ENCODE measurements at regions not wholly inside any gene's neighbourhood (a gene's known extent, or its start where the extent isn't known, plus 50 kb on each side); places are given as distances from the start of the nearest gene placed in this dataset.

GRCh38 chr4:136967069-136967468 lies 565.2 kb downstream of the PCDH18 start:
- Histone ChIP-seq H4K20me1 (ENCODE audit: insufficient read depth) (no peaks in the 10 kb centered on the region), H3K4me1 (ENCODE audit: control insufficient read depth in 1 of 2, insufficient read depth in 2 of 2, low read length in 2 of 2) (no peaks in the 10 kb centered on the region), H3K79me2 (ENCODE audit: insufficient read depth, low read length) (no peaks in the 10 kb centered on the region), H3K9me2 (ENCODE audit: insufficient read depth) (no peaks in the 10 kb centered on the region), H2AFZ (ENCODE audit: low read depth, low read length, poor library complexity, severe bottlenecking) (no peak overlapping the region), H3K27me3 (ENCODE audit: insufficient read depth, low read length) (no peaks in the 10 kb centered on the region), H3K4me3 (replicated peaks in 1 of 2; ENCODE audit: low read depth in 1 of 2, low read length in 2 of 2) (no peak overlapping the region), H3K9me3 (ENCODE audit: control insufficient read depth in 1 of 2, insufficient read depth in 1 of 2, low read depth in 1 of 2, low read length in 2 of 2) (no peaks in the 10 kb centered on the region), H3K36me3 (ENCODE audit: control insufficient read depth in 1 of 2, insufficient read depth in 2 of 2, low read length in 2 of 2) (no peaks in the 10 kb centered on the region), H3K27ac (ENCODE audit: low read depth, low read length) (no peak overlapping the region), H3K9ac (ENCODE audit: low read length) (no peak overlapping the region), H3K4me2 (ENCODE audit: low read length) (no peak overlapping the region)
- CTCF ChIA-PET = no interaction called here
- POLR2A ChIA-PET = no interaction called here
- intact Hi-C loops (cut with micrococcal nuclease) = no loop called here
- ATAC-seq = no peak
- no TSS peak for BruUV-seq (replicated peaks)
- RAD21 ChIA-PET (ENCODE audit: low non-redundant PET in 1 of 2, low total read pairs in 2 of 2, uncharacterized antibody in 2 of 2, unreplicated experiment in 2 of 2) = no interaction called here
- DNase-seq (ENCODE audit: low read depth, low spot score) = no peak
- TF ChIP-seq CBX3 (IDR thresholded peaks at IDR 0.05; ENCODE audit: low read depth) = no peak
- TF ChIP-seq JUND (IDR thresholded peaks at IDR 0.05) = no peak

DNA sequence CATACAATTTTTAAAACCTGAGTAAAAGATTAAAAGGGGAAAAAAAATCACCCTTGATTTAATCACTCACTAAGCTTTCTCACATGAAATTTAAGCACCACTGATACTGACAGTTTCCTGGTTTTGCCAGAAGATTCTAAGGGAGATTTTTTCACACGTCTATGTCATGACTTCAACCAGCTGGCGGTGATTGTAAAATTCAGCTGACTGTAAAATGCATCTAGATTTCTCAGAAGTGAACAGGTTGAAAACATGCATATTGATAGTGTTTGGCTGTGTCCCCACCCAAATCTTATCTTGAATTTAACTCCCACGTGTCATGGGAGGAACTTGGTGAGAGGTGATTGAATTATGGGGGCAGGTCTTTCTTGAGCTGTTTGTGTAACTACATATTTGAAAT lies 566.8 kb downstream of the PCDH18 start:
- POLR2A ChIA-PET = no interaction called here
- H3K4me2 ChIP-seq (ENCODE audit: low read length) = no peak overlapping the region
- no peaks in the 10 kb centered on the region for H3K9me2 ChIP-seq (ENCODE audit: insufficient read depth)
- no peak overlapping the region for H2AFZ ChIP-seq (ENCODE audit: low read depth, low read length, poor library complexity, severe bottlenecking)
- H3K36me3 ChIP-seq (ENCODE audit: control insufficient read depth in 1 of 2, insufficient read depth in 2 of 2, low read length in 2 of 2) = no peaks in the 10 kb centered on the region
- H3K9me3 ChIP-seq (ENCODE audit: control insufficient read depth in 1 of 2, insufficient read depth in 1 of 2, low read depth in 1 of 2, low read length in 2 of 2) = no peaks in the 10 kb centered on the region
- RAD21 ChIA-PET (ENCODE audit: low non-redundant PET in 1 of 2, low total read pairs in 2 of 2, uncharacterized antibody in 2 of 2, unreplicated experiment in 2 of 2) = no interaction called here
- no peak for ATAC-seq
- no TSS peak for BruUV-seq (replicated peaks)
- TF ChIP-seq EZH2phosphoT487 (IDR thresholded peaks at IDR 0.05; ENCODE audit: borderline replicate concordance) (no peak), CBX3 (IDR thresholded peaks at IDR 0.05; ENCODE audit: low read depth) (no peak)
- H3K4me3 ChIP-seq (replicated peaks in 1 of 2; ENCODE audit: low read depth in 1 of 2, low read length in 2 of 2) = no peak overlapping the region
- H3K9ac ChIP-seq (ENCODE audit: low read length) = no peak overlapping the region
- H3K27me3 ChIP-seq (ENCODE audit: insufficient read depth, low read length) = no peaks in the 10 kb centered on the region
- intact Hi-C loops (cut with micrococcal nuclease) = no loop called here
- no peaks in the 10 kb centered on the region for H4K20me1 ChIP-seq (ENCODE audit: insufficient read depth)
- H3K79me2 ChIP-seq (ENCODE audit: insufficient read depth, low read length) = no peaks in the 10 kb centered on the region
- no peak overlapping the region for H3K27ac ChIP-seq (ENCODE audit: low read depth, low read length)
- no peak for DNase-seq (ENCODE audit: low read depth, low spot score)
- CTCF ChIA-PET = no interaction called here
- no peaks in the 10 kb centered on the region for H3K4me1 ChIP-seq (ENCODE audit: control insufficient read depth in 1 of 2, insufficient read depth in 2 of 2, low read length in 2 of 2)

GRCh38 chr4:136962868-136963267 lies 569.4 kb downstream of the PCDH18 start:
- Histone ChIP-seq H3K4me2 (ENCODE audit: low read length) (no peak overlapping the region), H4K20me1 (ENCODE audit: insufficient read depth) (no peaks in the 10 kb centered on the region), H2AFZ (ENCODE audit: low read depth, low read length, poor library complexity, severe bottlenecking) (no peak overlapping the region), H3K36me3 (ENCODE audit: control insufficient read depth in 1 of 2, insufficient read depth in 2 of 2, low read length in 2 of 2) (no peaks in the 10 kb centered on the region), H3K27me3 (ENCODE audit: insufficient read depth, low read length) (no peaks in the 10 kb centered on the region), H3K79me2 (ENCODE audit: insufficient read depth, low read length) (no peaks in the 10 kb centered on the region), H3K9me2 (ENCODE audit: insufficient read depth) (no peaks in the 10 kb centered on the region), H3K9me3 (ENCODE audit: control insufficient read depth in 1 of 2, insufficient read depth in 1 of 2, low read depth in 1 of 2, low read length in 2 of 2) (no peaks in the 10 kb centered on the region), H3K27ac (ENCODE audit: low read depth, low read length) (no peak overlapping the region), H3K4me1 (ENCODE audit: control insufficient read depth in 1 of 2, insufficient read depth in 2 of 2, low read length in 2 of 2) (no peaks in the 10 kb centered on the region), H3K9ac (ENCODE audit: low read length) (no peak overlapping the region), H3K4me3 (replicated peaks in 1 of 2; ENCODE audit: low read depth in 1 of 2, low read length in 2 of 2) (no peak overlapping the region)
- BruUV-seq (replicated peaks) = no TSS peak
- intact Hi-C loops (cut with micrococcal nuclease) = no loop called here
- ChIA-PET CTCF (no interaction called here), RAD21 (ENCODE audit: low non-redundant PET in 1 of 2, low total read pairs in 2 of 2, uncharacterized antibody in 2 of 2, unreplicated experiment in 2 of 2) (no interaction called here), POLR2A (no interaction called here)
- DNase-seq (ENCODE audit: low read depth, low spot score) = no peak
- ATAC-seq = no peak
- TF ChIP-seq CBX3 (IDR thresholded peaks at IDR 0.05; ENCODE audit: low read depth) (no peak), POLR2AphosphoS5 (IDR thresholded peaks at IDR 0.05; ENCODE audit: low read depth, low read length) (no peak), EZH2phosphoT487 (IDR thresholded peaks at IDR 0.05; ENCODE audit: borderline replicate concordance) (no peak), EZH2 (IDR thresholded peaks at IDR 0.05) (no peak), ZNF274 (IDR thresholded peaks at IDR 0.05; ENCODE audit: low read depth, low read length) (no peak), JUND (IDR thresholded peaks at IDR 0.05) (no peak), ZFX (IDR thresholded peaks at IDR 0.05) (no peak), FOSL1 (IDR thresholded peaks at IDR 0.05; ENCODE audit: low read depth) (no peak), YY1 (IDR thresholded peaks at IDR 0.05; ENCODE audit: extremely low read depth, insufficient replicate concordance, low read depth, low read length) (no peak), ATF3 (IDR thresholded peaks at IDR 0.05) (no peak), CEBPB (IDR thresholded peaks at IDR 0.05; ENCODE audit: low read depth) (no peak), SRF (IDR thresholded peaks at IDR 0.05; ENCODE audit: low read depth) (no peak)
- TF ChIP-seq, protein P1, sequence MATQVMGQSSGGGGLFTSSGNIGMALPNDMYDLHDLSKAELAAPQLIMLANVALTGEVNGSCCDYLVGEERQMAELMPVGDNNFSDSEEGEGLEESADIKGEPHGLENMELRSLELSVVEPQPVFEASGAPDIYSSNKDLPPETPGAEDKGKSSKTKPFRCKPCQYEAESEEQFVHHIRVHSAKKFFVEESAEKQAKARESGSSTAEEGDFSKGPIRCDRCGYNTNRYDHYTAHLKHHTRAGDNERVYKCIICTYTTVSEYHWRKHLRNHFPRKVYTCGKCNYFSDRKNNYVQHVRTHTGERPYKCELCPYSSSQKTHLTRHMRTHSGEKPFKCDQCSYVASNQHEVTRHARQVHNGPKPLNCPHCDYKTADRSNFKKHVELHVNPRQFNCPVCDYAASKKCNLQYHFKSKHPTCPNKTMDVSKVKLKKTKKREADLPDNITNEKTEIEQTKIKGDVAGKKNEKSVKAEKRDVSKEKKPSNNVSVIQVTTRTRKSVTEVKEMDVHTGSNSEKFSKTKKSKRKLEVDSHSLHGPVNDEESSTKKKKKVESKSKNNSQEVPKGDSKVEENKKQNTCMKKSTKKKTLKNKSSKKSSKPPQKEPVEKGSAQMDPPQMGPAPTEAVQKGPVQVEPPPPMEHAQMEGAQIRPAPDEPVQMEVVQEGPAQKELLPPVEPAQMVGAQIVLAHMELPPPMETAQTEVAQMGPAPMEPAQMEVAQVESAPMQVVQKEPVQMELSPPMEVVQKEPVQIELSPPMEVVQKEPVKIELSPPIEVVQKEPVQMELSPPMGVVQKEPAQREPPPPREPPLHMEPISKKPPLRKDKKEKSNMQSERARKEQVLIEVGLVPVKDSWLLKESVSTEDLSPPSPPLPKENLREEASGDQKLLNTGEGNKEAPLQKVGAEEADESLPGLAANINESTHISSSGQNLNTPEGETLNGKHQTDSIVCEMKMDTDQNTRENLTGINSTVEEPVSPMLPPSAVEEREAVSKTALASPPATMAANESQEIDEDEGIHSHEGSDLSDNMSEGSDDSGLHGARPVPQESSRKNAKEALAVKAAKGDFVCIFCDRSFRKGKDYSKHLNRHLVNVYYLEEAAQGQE (IDR thresholded peaks at IDR 0.05; ENCODE audit: low read depth) = no peak

Measured in HCT116 (cell line).